GM19035 (cell line): ENCODE measurements at regions not wholly inside any gene's neighbourhood (a gene's known extent, or its start where the extent isn't known, plus 50 kb on each side); places are given as distances from the start of the nearest gene placed in this dataset.
"Not testable (repeated sequence)": the region's sequence is repeated elsewhere in the genome, so short reads cannot be mapped to it uniquely, and the experiment has no call there.

Experiments
- ATAC-seq: cut with Tn5 transposase; IDR thresholded peaks from one replicate; pipeline ENCODE4 v1.9.1; 2021; ENCODE audit not compliant: unreplicated experiment

DNA sequence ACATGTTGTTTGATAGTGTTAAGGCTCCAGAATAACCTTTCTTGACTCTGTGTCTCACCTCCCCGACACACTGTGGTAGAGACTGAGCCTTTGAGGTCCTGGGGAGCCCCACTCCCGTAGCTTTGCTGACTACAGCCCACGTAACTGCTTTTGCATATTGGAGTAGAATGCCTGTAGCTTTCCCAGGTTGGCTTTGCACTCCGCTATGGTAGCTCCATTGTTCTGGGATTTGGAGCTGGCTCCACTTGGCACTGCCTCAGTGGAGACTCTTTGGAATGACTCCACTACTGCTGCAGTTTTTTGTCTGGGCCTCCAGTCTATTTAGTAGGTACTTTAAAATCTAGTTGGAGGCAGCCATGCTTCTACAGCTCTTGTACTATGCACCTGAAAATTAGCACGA lies 56.2 kb upstream of the ANXA1 start:
- no peak for ATAC-seq

DNA sequence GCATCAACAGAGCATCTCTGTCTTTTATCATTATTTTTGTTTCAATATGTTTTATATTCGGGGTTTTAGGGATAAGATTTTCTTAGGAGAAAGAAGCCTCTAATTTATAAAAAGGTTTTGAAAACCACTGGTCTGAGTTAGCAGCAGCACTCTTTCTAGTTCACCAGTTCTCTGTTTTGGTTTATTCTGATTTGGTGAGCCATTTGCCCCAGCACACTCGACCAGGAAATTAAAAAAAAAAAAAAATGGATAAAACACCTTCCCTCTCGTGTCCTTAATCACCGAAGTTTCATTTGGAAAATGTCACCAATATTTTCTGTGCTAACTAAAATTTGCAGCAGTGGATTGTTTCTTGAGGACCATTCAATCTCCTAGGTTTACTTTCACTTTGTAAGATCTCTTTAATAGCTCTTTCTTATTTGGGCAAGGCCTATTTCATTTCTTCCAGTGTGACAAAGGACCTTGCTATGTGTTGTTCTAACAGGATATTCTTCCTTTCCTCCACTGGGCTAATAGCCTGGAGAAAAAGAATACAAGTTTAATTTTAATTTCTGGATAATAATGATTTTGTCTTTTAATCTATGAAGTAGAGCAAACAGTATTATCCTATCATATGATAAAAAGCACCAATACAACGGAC lies 57.8 kb upstream of the ANXA1 start:
- ATAC-seq: no peak

DNA sequence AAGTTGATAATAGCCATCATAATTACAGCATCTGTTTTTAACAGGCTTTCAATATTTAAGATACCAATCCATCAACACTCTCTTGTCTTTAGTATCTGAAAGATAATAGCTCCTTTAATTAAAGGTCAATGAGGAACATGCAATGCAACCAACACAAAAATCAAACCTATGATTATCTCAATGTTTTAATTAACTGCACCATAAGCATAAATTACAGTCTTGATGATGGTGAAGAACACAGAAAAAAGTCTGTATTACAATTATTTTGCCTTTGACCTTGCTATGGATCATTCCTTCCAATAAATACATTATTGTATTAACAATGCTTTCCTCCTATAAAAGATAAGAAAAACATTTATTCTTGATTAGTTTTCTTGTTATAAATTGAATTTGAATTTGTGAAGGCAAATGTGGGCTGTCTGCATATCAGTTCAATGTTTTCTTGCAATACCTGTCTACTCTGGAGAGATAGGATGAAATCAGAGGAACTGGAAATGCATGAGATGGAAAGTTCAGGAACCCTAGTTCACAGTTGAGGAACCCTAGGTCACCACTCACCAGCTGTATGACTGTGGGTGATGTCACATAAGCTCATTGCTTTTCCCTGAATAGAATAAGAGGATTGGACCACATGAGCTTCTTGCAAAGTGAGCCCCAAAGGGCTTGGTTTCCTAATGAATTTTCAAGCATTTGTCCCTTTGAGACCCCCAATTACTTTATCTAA lies 58.5 kb upstream of the ANXA1 start:
- ATAC-seq: no peak

DNA sequence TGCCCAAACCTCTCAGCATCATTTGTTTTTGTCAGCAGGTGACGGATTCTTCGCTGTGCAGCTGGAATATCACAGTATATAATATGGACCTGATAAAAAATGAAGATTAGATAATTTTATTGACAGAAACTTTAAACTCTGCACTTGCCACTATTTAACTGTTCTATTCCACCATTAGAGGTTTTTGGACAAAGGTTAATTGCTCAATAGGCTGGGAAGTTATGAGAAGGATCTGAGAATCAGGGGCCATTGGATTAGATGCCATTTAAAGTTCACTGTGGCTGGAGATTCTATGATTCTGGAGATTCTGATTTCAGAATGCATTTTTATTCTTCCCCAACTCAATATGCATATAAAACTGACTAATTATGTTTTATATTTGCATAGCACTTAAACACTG lies 59.8 kb upstream of the ANXA1 start:
- ATAC-seq: no peak

DNA sequence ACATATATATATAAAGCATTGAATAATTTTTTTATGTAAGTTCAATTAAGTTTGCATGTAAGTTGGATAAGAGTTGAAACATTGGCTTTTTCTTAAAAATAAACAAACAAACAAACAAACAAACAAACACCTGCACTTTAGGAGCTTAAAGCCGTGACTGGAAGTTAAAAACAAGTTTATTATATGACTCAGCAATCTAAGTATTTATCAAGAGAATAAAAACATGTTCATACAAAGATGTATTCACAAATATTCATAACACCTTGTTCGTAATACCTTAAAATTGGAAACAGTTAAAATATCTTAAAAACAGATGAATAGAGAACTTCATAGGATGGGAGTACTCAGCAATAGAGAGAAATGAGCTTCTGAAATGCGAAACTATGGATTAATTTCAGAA lies 61.5 kb upstream of the ANXA1 start:
- ATAC-seq: no peak

DNA sequence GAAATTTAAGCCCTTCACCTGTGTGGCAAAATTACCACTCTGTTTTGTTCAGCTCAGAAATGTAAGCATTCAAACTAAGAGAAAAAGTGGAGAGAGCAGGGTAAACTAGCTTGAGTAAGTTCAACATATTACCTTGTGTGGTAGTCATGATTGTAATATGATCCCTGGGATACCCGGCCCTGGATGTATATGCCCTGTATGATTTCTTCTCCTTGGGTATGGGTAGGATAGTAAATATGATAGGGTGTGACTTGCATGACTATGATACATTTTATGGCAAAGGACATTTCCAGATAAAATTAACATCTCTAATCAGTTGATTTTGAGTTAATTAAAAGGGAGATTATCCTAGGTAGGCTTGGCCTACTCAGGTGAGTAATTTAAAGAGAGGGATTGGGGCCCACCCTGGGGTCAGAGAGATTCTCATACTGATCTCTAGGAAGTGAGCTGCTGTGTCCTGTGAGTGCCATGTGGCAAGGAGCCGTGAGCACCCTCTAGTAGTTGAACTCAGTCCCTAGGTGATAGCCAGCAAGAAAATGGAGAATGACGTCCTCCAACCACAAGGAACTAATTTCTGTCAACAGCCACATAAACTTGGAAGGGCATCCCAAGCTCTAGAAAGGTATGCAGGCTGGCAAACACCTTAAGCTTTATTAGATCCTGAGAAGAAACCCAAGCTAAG lies 62.2 kb upstream of the ANXA1 start:
- no peak for ATAC-seq

DNA sequence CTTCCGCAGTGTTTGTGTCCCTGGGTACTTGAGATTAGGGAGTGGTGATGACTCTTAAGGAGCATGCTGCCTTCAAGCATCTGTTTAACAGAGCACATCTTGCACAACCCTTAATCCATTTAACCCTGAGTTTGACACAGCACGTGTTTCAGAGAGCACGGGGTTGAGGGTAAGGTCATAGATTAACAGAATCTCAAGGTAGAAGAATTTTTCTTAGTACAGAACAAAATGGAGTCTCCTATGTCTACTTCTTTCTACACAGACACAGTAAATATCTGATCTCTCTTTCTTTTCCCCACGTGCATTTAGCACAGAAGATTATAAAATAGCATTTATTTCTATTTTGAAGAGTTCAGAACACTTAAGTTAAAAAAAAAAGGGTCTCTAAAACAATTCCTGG lies 63.8 kb upstream of the ANXA1 start:
- ATAC-seq: not testable (repeated sequence)

DNA sequence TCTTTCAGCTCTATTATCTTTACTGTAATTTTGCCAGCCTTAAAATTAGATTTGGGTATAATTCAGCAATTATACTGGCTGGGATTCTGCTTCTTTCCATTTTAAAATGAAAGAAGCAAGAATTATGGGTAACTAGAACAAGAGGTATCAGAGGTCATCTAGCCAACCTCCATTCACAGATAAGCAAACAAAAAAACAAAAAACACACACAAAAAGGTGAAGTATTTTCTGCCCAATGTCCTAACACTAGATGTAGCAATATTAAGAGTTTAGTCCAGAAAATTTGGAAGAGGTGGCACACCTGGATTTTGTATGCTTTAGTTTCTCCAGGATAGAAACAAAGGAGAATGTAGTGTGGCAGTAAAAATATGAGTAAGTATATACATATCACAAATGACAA lies 68.1 kb upstream of the ANXA1 start:
- ATAC-seq: no peak

DNA sequence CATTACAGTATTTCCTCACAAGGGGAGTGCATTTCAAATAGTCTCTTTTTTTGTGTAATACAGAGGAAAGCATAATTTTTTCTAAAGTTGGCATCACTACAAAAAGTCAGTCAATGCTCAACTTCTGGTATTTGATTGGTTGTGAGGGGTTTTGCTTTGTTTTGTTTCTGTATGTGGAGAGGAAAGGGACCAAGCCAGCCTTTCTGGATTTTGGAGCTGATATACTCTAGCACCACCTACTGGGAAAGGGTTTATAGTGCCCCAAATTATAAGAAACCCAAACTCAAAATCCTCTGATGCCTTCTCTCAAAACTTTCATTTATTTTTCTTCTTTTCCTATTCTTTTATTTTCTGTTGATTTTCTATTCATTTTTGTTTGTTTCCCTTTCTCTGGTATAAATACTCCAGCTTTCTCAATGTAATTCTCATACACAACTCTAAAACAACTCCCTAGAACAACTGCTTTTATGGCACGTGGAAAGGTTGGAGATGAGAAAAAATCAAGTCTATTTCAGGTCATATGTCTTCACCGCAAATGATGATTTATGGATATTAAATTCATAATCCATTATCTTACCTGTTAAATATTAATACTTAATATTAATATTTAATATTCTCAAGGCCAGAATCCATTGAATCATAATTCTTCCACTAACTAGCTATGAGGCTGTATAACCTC lies 69.5 kb upstream of the ANXA1 start:
- ATAC-seq: peak; percentile 78

DNA sequence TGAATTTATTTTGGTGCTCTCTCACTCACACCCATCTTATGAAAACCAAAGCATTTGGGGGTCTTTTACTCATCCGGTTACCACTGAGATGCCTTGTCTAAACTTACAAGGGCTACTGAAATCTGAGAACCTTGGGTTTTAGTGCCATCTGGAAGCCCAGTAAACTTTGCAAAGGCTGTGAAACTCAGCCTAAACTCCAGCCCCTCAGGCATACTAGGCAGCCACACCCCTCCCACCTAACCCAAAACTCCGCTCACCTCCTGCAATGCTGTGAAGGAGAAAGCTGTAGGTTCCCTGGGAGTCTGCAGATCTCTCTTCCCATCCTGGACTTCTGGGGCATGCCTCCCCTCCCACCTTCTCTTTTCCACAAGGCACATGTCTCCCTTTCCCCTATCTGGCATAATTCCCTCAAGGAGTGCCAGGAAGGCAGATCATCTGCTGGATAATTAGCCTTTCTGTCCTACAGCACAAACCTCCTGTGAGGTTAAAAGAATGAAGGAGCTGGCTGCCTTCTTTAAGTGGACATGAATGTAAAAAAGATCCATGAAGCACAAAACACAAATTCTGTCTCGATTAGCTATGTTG lies 71.5 kb upstream of the ANXA1 start:
- ATAC-seq: no peak

DNA sequence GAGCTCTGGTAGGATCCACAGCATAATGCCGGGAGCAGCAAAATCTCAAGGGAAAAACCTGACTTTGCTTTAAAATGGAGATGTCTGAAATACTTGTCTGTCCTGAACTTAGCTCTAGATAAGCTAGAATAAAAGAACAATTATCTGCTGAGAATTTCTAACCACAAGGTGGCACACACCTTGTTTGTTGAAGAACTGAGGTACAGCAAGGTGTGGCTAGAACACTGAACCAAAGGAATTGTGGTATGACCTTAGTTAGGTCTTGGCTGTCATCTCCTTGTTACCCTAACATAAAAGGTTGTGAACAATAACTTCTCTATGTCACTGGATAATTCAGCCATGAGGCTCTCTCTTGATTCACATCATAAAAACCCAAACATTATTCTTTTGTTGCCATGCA lies 72.3 kb upstream of the ANXA1 start:
- ATAC-seq: no peak

DNA sequence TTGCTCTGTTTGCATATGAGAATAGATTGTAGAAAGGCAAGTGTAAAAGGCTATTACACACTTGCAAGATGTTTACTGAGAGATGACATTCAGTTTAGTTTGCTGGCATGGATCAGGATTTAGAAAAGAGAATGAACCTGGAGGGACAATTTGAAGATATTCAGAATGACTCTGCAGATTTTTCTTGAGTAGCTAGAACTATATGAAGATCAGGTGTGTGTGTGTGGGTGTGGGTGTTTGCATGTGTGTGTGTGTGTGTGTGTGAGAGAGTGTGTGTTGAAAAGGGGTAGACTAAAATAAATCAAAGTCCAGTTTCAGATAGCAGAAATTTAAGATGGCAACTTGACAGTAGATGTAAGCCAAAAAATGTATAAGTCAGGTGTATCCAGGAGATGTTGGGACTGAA lies 74.0 kb upstream of the ANXA1 start:
- no peak for ATAC-seq

DNA sequence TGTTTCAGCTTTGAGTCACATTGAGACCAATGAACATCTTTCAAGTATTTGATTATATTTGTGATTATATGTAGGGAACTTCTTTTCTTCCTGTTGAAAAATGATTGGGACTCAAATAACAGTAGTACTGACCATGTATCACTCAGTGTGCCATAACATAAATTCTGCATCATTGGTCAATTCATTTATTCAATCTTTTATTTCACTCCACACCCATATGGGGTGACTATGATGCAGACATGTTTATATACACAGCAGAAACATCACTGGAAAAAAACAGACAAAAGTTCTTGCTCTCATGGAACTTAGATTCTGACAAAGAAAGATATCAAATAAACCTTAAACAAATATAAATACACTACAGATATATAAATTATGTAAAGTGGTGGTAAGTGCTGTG lies 74.7 kb upstream of the ANXA1 start:
- no peak for ATAC-seq

DNA sequence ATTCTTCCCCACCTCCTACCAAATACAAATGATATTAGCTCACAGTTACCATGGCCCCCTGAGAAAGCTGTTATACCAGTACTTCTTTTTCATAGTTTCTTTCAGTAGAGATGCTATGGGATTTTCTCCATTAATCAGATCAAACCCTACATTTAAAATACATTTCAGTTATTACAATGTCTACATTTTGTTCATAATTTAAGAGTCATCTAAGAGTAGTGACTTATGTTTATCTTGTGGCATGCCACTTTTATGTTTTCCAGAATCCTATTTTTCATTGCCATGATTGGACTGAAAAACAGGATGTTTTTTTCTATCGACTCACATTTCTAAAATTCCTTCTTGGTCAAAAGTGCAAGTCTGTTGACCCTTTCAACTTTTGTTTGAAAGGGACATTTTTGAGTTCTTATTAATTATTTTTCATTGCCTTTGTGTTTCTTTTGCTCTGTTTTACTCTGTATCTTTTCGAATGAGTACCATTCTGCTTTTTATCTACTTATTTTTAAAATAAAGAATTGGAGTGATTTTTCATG lies 77.4 kb upstream of the ANXA1 start:
- no peak for ATAC-seq

DNA sequence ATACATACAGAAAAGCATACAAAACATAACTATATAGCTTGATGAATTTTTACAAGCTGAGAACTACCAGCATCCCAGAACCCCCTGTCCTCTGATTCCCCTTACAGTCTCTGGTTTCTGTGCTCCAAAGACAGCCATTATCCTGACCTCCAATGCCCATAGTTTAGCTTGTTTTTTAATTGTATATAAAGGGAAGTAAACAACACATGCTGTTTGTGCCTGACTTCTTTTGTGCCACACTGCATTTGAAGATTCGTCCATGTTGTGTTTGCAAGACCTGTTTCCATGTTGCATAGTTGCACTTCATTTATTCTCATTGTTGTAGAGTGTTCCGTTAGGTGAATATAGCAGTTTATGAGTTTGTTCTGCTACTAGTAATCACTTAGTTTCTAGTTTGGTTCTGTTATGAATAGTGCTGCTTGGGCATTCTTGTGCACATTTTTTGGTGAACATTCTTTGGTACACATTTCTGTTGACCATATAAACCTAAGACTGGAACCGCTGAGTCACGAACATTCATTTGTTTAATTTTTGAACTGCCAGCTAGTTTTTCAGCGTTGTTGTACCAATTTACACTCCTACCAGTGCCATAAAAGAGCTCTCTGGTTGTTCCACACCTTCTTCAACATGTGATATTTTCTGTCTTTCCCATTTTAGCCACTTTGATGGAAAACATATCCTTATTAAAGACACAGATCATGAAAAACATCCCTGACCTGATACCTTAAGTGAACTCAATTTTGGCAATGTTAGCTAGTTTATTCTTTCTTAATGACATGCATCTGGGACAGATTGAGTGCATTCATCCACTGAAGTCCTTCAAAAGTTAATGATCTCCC lies 78.1 kb upstream of the ANXA1 start:
- ATAC-seq: no peak

DNA sequence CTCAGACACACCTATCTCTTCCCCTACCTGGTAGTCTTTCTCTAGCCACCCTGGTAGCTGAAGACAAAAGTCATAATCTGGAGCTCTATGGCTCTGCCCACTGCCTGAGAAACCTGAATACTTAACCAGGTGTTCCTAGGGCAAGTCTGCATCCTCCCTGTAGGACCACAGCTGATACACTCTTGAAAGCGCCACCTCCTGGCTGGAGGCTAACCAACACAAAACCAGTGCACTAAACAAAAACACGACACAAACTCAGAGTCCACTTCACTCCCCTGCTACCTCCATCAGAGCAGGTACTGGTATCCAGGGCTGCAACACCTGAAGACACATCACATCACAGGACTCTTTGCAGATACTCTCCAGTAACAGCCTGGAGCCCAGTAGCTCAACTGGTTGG lies 84.6 kb upstream of the ANXA1 start:
- no peak for ATAC-seq

DNA sequence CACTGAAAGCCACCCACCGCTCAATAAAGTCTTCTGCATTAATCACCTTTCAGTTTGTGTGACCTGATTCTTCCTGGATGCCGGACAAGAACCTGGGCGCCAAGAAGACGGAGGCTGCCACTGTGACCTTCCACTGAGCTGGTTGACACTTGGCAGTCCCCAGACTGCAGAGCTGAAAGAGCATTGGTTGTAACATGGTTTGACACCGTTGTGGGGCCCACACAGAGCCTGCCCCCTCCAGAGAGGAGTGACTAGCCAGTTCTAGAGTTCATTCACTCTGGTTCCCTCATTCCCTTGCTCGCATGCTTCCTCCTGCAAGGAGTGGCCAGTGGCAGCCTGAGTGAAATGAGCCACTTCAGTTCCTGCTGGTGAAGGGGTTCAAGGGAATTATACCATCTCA lies 86.2 kb upstream of the ANXA1 start:
- ATAC-seq: no peak

DNA sequence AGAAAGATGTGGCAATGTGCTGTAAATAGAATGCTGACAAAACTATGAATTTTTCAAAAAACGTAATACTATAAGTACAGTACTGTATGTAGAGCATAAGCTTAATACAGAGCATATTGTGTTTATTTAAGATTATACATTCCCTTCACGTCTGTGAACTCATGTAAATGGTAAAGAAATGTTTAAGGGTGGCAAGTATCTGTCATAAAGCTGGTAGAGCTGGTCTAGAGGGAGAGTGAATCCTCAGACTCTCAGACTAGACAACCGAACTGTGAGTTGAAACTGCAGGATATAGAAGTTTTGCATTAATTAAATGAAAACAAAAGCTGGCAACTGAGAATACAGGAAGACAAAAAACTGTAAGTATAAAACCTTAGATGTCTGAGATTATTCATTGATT lies 87.3 kb upstream of the ANXA1 start:
- ATAC-seq: no peak

DNA sequence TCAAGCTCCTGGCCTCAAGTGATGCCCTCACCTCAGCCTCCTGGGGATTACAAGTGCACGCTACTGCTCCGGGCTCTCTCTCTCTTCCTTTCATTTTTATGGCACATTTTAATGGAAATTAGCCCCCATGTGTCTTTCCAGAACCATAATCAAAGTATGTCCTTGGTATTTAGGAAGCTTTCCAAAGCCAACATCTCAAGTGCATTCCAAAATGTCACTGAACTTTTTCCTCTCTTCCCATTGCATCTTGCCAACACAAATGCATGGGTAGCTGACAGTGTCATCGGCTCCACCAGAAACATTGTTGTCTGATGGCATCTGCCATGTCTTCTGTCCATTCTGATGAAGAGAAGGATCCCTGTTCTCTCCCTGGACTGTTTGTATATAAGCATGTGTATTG lies 90.5 kb upstream of the ANXA1 start:
- ATAC-seq: no peak

DNA sequence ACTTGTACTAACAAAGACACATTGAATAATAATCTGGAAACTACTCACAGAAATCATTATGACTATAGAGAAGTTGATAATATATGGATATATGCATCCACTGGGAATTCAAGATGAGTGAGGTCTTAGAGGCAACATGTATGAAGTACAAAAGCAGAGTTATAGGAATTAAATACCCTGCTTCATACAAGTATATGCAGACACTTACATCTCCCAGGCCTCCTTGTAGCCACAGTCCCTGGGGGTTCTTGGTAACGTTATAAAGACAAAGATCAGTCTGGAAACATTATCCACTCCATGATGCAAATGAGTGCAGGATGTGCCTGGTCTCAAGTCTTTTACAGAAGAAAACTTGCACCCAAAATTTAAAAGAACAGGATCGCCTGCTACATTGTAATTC lies 92.4 kb upstream of the ANXA1 start:
- no peak for ATAC-seq
